8988T (cell line): ENCODE measurements at regions not wholly inside any gene's neighbourhood (a gene's known extent, or its start where the extent isn't known, plus 50 kb on each side); places are given as distances from the start of the nearest gene placed in this dataset.
"Not testable (repeated sequence)": the region's sequence is repeated elsewhere in the genome, so short reads cannot be mapped to it uniquely, and the experiment has no call there.

Experiments used
- DNase-seq: peaks from one replicate; pipeline ENCODE4 v3.0.0; 2011

GRCh38 chr15:66637044-66637443 is 65.0 kb upstream of the SMAD6 start:
- not testable (repeated sequence) for DNase-seq

- DNase-seq: no peak
Observed at GRCh38 chr15:66638377-66638776, 63.7 kb upstream of the SMAD6 start.

GRCh38 chr15:66641485-66642315 is 60.3 kb upstream of the SMAD6 start:
- no peak for DNase-seq

- DNase-seq: no peak
Observed at GRCh38 chr15:66642514-66642913, 59.5 kb upstream of the SMAD6 start.

- no peak for DNase-seq
Observed at GRCh38 chr15:66643033-66643432, 59.0 kb upstream of the SMAD6 start.

GRCh38 chr15:66644000-66644787 is 57.8 kb upstream of the SMAD6 start:
- no peak for DNase-seq

GRCh38 chr15:66644869-66645268 is 57.2 kb upstream of the SMAD6 start:
- no peak for DNase-seq

GRCh38 chr15:66646308-66646707 is 55.7 kb upstream of the SMAD6 start:
- DNase-seq: no peak

- no peak for DNase-seq
Observed at GRCh38 chr15:66646799-66647198, 55.2 kb upstream of the SMAD6 start.

- no peak for DNase-seq
Observed at GRCh38 chr15:66647358-66647757, 54.7 kb upstream of the SMAD6 start.

- DNase-seq: no peak
Observed at GRCh38 chr15:66648588-66648987, 53.4 kb upstream of the SMAD6 start.

- DNase-seq: no peak
Observed at GRCh38 chr15:66649235-66649984, 52.6 kb upstream of the SMAD6 start.

- no peak for DNase-seq
Observed at GRCh38 chr15:66650433-66650832, 51.6 kb upstream of the SMAD6 start.

- DNase-seq: no peak
Observed at GRCh38 chr15:66651198-66651597, 50.8 kb upstream of the SMAD6 start.

- no peak for DNase-seq
Observed at GRCh38 chr15:66651913-66652642, 50.0 kb upstream of the SMAD6 start.
